ENCODE measurements at regions not wholly inside any gene's neighbourhood (a gene's known extent, or its start where the extent isn't known, plus 50 kb on each side); places are given as distances from the start of the nearest gene placed in this dataset.

DNA sequence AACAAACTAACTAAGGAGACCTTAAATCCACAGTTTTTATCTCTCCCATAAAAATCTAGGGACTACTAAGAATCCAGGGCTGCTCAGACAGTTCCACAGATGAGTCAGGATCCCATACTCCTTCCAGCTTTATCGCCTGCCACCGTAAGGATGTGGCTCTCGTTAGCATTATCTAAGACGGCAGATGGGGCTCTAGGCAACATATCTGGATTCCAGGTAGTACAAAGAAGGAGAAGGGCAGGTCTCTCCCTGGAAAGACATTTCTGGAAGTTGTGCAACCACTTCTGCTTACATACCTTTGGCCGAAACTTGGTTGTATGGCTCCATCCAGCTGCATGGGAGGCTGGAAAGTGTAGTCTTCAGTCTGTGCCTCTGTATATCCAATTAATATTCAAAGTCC lies 149.4 kb downstream of the SP3 start:
- TF ChIP-seq, protein P1, sequence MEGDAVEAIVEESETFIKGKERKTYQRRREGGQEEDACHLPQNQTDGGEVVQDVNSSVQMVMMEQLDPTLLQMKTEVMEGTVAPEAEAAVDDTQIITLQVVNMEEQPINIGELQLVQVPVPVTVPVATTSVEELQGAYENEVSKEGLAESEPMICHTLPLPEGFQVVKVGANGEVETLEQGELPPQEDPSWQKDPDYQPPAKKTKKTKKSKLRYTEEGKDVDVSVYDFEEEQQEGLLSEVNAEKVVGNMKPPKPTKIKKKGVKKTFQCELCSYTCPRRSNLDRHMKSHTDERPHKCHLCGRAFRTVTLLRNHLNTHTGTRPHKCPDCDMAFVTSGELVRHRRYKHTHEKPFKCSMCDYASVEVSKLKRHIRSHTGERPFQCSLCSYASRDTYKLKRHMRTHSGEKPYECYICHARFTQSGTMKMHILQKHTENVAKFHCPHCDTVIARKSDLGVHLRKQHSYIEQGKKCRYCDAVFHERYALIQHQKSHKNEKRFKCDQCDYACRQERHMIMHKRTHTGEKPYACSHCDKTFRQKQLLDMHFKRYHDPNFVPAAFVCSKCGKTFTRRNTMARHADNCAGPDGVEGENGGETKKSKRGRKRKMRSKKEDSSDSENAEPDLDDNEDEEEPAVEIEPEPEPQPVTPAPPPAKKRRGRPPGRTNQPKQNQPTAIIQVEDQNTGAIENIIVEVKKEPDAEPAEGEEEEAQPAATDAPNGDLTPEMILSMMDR (conservative IDR thresholded peaks at IDR 0.05; ENCODE audit: low read length): no peak
- DNase-seq (ENCODE audit: low read depth): no peak
- no peak overlapping the region for H3K4me3 ChIP-seq (ENCODE audit: low read length)

DNA sequence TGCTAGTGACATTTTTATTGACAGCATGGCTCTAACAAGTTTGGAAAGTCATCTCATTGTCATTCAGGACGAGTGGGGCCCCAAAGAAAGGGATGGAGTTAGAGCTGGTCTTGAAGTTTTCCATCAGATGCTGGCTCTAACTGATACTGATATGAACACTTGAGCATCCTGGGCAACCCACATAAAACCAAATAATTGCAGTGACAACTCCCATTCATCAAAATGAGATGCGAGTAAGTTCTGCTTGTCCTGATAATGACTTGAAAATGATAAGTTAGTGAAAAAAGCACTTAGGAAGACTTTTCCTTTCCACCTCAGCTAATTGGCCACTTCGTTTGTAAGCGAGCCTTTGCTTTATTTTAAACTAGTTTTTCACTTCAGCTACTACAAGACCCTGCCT lies 147.6 kb downstream of the SP3 start:
- H3K4me3 ChIP-seq (ENCODE audit: low read length): no peak overlapping the region
- DNase-seq (ENCODE audit: low read depth): no peak
- TF ChIP-seq, protein P1 (conservative IDR thresholded peaks at IDR 0.05; ENCODE audit: low read length): no peak

DNA sequence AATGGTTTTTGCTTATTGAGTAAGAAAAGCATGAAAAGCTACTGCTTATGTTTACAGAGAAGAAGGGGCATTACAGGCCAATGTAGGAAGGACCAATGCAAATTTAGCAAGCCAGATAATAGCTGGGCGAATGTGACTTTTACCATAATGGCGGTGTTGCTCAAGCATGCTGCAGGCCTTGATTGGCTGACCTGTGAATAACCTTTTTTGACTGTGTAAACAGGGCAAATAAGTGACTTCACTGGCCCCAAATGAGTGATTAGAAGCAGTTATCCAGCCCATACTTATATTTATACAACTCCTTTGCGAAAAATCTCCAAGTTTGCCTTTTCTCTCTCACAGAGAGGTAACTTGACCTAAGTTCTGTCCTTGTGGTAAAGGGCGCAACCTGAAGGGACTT lies 146.9 kb downstream of the SP3 start:
- TF ChIP-seq, protein P1 (conservative IDR thresholded peaks at IDR 0.05; ENCODE audit: low read length): no peak
- H3K4me3 ChIP-seq (ENCODE audit: low read length): no peak overlapping the region
- no peak for DNase-seq (ENCODE audit: low read depth)

DNA sequence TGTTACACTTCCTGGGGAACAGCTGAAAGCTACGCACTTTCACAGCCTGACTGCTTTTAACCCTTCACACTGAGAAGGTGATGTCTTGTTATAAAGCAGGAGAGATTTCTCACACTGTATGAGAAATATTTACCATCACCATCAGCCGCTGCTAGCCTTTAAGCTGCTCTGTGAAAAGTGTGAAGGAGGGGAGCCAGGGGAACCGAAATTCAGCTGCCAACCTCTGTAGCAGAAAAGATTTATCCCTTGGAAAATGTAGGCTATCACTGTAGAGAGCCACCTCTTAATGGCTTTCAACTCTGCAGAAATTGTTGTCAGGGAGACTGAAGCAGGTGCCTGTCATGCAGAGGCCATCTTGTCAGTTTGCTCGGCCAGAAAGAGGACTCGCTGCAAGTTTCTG lies 145.3 kb downstream of the SP3 start:
- no peak for DNase-seq (ENCODE audit: low read depth)
- no peak overlapping the region for H3K4me3 ChIP-seq (ENCODE audit: low read length)
- TF ChIP-seq, protein P1 (conservative IDR thresholded peaks at IDR 0.05; ENCODE audit: low read length): no peak

DNA sequence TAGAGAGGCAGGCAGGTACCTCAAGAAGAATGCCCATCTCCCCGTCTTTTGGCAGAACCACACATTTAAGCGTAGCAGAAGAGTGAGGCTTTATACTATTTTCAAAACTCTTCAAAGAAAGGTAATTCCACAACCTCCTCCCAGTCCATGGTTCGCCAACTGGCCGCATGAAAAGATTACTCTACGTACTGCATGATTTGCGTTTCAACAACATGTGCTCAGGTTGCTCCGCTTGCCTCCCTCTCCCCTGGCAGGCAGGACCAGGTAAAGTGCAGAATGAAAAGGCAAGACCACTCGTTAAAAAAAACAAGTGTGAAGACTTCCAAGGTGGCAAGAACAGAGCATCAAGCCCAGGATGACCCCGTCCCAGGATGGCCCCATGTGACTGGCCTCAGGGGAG lies 143.7 kb downstream of the SP3 start:
- no peak for DNase-seq (ENCODE audit: low read depth)
- H3K4me3 ChIP-seq (ENCODE audit: low read length): no peak overlapping the region
- TF ChIP-seq, protein P1 (conservative IDR thresholded peaks at IDR 0.05; ENCODE audit: low read length): no peak

DNA sequence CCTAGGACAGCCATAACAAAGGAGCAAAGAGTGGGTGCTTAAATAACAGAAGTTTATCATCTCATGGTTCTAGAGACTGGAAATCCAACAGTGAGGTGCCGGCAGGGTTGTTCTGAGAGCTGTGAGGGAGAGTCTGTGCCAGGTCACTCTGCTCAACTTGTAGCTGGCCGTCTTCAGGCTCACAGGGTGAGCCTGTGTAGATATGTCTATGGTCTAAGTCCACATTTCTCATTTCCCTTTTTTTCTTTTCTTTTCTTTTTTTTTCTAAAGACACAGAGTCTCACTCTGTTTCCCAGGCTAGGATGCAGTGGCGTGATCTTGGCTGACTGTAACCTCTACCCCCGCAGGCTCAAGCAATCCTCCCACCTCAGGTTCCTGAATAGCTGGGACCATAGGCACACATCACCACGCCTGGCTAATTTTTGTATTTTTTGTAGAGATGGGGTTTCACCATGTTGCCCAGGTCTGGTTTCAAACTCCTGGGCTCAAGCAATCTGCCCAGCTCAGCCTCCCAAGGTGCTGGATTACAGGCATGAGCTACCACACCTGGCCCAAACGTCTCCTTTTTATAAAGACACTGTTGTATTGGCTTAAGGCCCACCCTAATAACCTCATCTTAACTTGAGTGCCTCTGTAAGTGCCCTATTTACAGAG lies 142.2 kb downstream of the SP3 start:
- H3K4me3 ChIP-seq (ENCODE audit: low read length): no peak overlapping the region
- DNase-seq (ENCODE audit: low read depth): no peak
- TF ChIP-seq, protein P1 (conservative IDR thresholded peaks at IDR 0.05; ENCODE audit: low read length): no peak

DNA sequence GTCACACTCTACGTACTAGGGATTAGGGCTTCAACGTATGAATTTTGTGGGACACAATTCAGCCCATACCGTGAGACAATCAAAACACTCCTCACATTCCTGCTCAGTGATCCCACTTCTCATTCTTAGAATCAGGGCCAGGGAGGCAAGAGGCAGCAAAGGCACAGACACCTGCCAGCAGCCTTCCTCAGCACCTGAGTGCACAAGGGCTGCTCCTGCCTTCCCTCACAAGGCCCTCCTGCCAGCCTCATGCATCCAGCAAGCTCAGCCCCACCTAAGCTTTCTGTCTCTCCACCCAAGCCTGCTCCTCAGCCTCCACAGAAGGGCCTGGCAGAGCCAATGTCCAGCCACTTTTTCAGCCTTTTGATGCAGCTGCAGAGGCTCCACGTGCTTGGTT lies 141.6 kb downstream of the SP3 start:
- DNase-seq (ENCODE audit: low read depth): no peak
- TF ChIP-seq, protein P1 (conservative IDR thresholded peaks at IDR 0.05; ENCODE audit: low read length): no peak
- no peak overlapping the region for H3K4me3 ChIP-seq (ENCODE audit: low read length)
